ENCODE measurements at regions not wholly inside any gene's neighbourhood (a gene's known extent, or its start where the extent isn't known, plus 50 kb on each side); places are given as distances from the start of the nearest gene placed in this dataset.

DNA sequence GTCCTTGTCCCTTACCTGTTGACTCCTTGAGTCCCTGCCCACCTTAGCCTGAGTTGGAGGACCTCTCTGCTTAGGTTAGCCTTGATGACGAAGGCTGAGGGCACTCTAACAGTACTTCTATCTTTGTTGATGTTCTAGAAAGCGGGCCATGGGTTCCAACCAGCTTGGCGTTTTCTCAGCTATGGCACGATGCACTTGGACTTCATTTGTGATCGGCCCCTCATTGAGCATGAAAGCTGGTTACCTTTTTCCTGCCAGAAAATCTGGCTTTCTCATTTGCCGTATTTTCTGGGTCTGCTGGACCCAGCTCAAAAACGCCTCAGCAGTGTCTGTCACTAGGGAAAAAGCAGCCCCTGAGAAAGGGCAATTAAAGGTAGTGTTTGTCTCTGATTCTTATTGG, 290.8 kb downstream of the EMP1 start:
- H4K91ac ChIP-seq (ENCODE audit: insufficient read depth, low read depth, low read length) = no peak overlapping the region
- no peak overlapping the region for H2AK9ac ChIP-seq (replicated peaks; ENCODE audit: low read depth, low read length, poor library complexity)
- no peak overlapping the region for H3K4me2 ChIP-seq (ENCODE audit: low read depth, low read length)
- no peaks in the 10 kb centered on the region for H3K9me3 ChIP-seq (ENCODE audit: control insufficient read depth, insufficient read depth, low read length)
- no peak overlapping the region for H2BK5ac ChIP-seq (ENCODE audit: low read depth, low read length, poor library complexity, severe bottlenecking)
- no peak for DNase-seq
- no peak overlapping the region for H2BK120ac ChIP-seq (ENCODE audit: low read depth, low read length)
- H4K20me1 ChIP-seq (ENCODE audit: insufficient read depth, low read length) = no peaks in the 10 kb centered on the region
- no peak overlapping the region for H3K18ac ChIP-seq (ENCODE audit: low read depth, low read length)
- no peaks in the 10 kb centered on the region for H3K79me1 ChIP-seq (ENCODE audit: low read depth in 1 of 2, low read length in 2 of 2)
- no peak overlapping the region for H3K27ac ChIP-seq (ENCODE audit: insufficient read depth, low read length)
- H3K56ac ChIP-seq (ENCODE audit: extremely low read depth, insufficient read depth, low read length) = no peak overlapping the region
- H3K4me1 ChIP-seq (ENCODE audit: control insufficient read depth, insufficient read depth, low read length) = no peaks in the 10 kb centered on the region
- ATAC-seq (ENCODE audit: low read depth) = no peak
- H2AK5ac ChIP-seq (ENCODE audit: low read depth, low read length) = no peak overlapping the region
- CTCF ChIA-PET = no interaction called here
- TF ChIP-seq USF2 (IDR thresholded peaks at IDR 0.05; ENCODE audit: low read depth, low read length) (no peak), NFE2L2 (IDR thresholded peaks at IDR 0.05; ENCODE audit: low read depth, low read length) (no peak), MXI1 (IDR thresholded peaks at IDR 0.05; ENCODE audit: borderline replicate concordance, low read depth, low read length) (no peak), RFX5 (IDR thresholded peaks at IDR 0.05; ENCODE audit: low read depth, low read length) (no peak), CTCF (conservative IDR thresholded peaks at IDR 0.05; ENCODE audit: low read depth, low read length) (no peak), POLR2A (IDR thresholded peaks at IDR 0.05; ENCODE audit: low read depth, low read length) (no peak), MAZ (IDR thresholded peaks at IDR 0.05; ENCODE audit: borderline replicate concordance, low read depth, low read length) (no peak), RCOR1 (IDR thresholded peaks at IDR 0.05; ENCODE audit: insufficient replicate concordance, low read length) (no peak)
- TF ChIP-seq, protein P1, sequence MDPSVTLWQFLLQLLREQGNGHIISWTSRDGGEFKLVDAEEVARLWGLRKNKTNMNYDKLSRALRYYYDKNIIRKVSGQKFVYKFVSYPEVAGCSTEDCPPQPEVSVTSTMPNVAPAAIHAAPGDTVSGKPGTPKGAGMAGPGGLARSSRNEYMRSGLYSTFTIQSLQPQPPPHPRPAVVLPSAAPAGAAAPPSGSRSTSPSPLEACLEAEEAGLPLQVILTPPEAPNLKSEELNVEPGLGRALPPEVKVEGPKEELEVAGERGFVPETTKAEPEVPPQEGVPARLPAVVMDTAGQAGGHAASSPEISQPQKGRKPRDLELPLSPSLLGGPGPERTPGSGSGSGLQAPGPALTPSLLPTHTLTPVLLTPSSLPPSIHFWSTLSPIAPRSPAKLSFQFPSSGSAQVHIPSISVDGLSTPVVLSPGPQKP (IDR thresholded peaks at IDR 0.05; ENCODE audit: borderline replicate concordance, low read depth, low read length) = no peak
- H3K4me3 ChIP-seq (ENCODE audit: insufficient read depth, low read depth, low read length) = no peak overlapping the region
- H3K27me3 ChIP-seq (ENCODE audit: control insufficient read depth, insufficient read depth, low read length) = no peaks in the 10 kb centered on the region
- H3K23ac ChIP-seq (ENCODE audit: low read depth, low read length) = no peak overlapping the region
- H3K9ac ChIP-seq (ENCODE audit: low read depth, low read length) = no peak overlapping the region
- no peaks in the 10 kb centered on the region for H3K36me3 ChIP-seq (ENCODE audit: control insufficient read depth, insufficient read depth, low read length)
- H2AFZ ChIP-seq (replicated peaks; ENCODE audit: low read length, poor library complexity) = no peak overlapping the region
- in situ Hi-C loops (cut with MboI; ENCODE audit: low sequenced_read_pairs) (no loop called here), dilution Hi-C loops (cut with HindIII; ENCODE audit: low sequenced_read_pairs, unreplicated experiment) (no loop called here), intact Hi-C loops (cut with micrococcal nuclease) (no loop called here)
- H4K8ac ChIP-seq (ENCODE audit: low read depth in 2 of 2, low read length in 2 of 2) = no peak overlapping the region
- BruUV-seq (replicated peaks) = no TSS peak
- H2BK15ac ChIP-seq (ENCODE audit: low read depth, low read length) = no peak overlapping the region
- POLR2A ChIA-PET (ENCODE audit: unreplicated experiment) = no interaction called here
- H3K14ac ChIP-seq (replicated peaks; ENCODE audit: low read depth, low read length) = no peak overlapping the region
- H2BK20ac ChIP-seq (ENCODE audit: low read depth, low read length) = no peak overlapping the region
- H3K4ac ChIP-seq (ENCODE audit: low read depth, low read length) = no peak overlapping the region
- no peak overlapping the region for H4K5ac ChIP-seq (ENCODE audit: low read depth, low read length)
- no peaks in the 10 kb centered on the region for H3K9me1 ChIP-seq (ENCODE audit: insufficient read depth, low read length)
- 70% methylated on average over 5 of the region's 7 CpGs; no CpG with 5 or more reads in 1 of the 2 experiments for WGBS, 2 experiments (ENCODE audit: extremely low coverage in 2 of 2, insufficient read length in 1 of 2)

Measured in IMR-90 (cell line).